Endothelial cell of umbilical vein (primary cell): ENCODE measurements at regions not wholly inside any gene's neighbourhood (a gene's known extent, or its start where the extent isn't known, plus 50 kb on each side); places are given as distances from the start of the nearest gene placed in this dataset.

Experiments used
- BruUV-seq: library from RNA; stranded (reverse); fragments of 400-500 nt; replicated peaks from 2 replicates; lab custom pipeline; 2021; lab: Mats Ljungman, UMichigan
- CTCF ChIA-PET: fragments of 300-600, 350-600 bp; sonication (Branson Sonifier 250); formaldehyde crosslinking; loops from one replicate; lab custom pipeline; 2021; ENCODE audit warnings: antibody characterized with exemption, inconsistent platforms; lab: Charles Lee
- POLR2A ChIA-PET: fragments of 300-600, 350-600 bp; sonication (Branson Sonifier 250); formaldehyde crosslinking; loops from one replicate; lab custom pipeline; 2021; ENCODE audit warnings: antibody characterized with exemption, inconsistent platforms; lab: Charles Lee
- DNase-seq: peaks from one replicate; pipeline ENCODE4 v3.0.0-alpha.2; 2011; ENCODE audit warnings: low read depth, low spot score
- FAIRE-seq: peaks from 2 replicates; lab custom pipeline; 2011; peaks lifted over from hg19 to GRCh38; lab: Jason Lieb, UNC
- H2AFZ ChIP-seq: 2 replicates; pipeline ENCODE4 v1.6.0; 2012; ENCODE audit warnings: low read depth, low read length, control low read depth, inconsistent platforms
- H3K27ac ChIP-seq: 2 replicates; pipeline ENCODE4 v1.5.1; 2011; ENCODE audit warnings: low read depth, mild to moderate bottlenecking, control low read depth, low read length, moderate library complexity; ENCODE audit not compliant: insufficient read depth
- H3K27me3 ChIP-seq, 2 experiments: 2 replicates each; pipeline versions ENCODE4 v1.6.0 to v1.6.1; 2011; ENCODE audit warnings: low read length in 2 of 2, mixed read lengths in 1 of 2; ENCODE audit not compliant: control insufficient read depth in 2 of 2, insufficient read depth in 2 of 2
- H3K36me3 ChIP-seq, 2 experiments: 2 replicates in 1 of 2; 3 replicates in 1 of 2; pipeline ENCODE4 v1.5.1; 2011; ENCODE audit warnings: low read length in 2 of 2, mild to moderate bottlenecking in 1 of 2, moderate library complexity in 1 of 2; ENCODE audit not compliant: control insufficient read depth in 2 of 2, insufficient read depth in 2 of 2; ENCODE audit errors: extremely low read depth in 1 of 2
- H3K4me1 ChIP-seq: 3 replicates; pipeline ENCODE4 v1.5.1; 2011; ENCODE audit warnings: mild to moderate bottlenecking, low read length; ENCODE audit not compliant: control insufficient read depth, insufficient read depth; ENCODE audit errors: extremely low read depth
- H3K4me2 ChIP-seq: 2 replicates; pipeline ENCODE4 v1.6.1; 2011; ENCODE audit warnings: low read length, control low read depth, mixed read lengths; ENCODE audit not compliant: insufficient read depth
- H3K4me3 ChIP-seq, 3 experiments: fragments of 200-600 bp in 1 of 3; sonication (generic), shearing (Covaris generic) in 1 of 3; replicated peaks in 1 of 3; 2 replicates each; pipeline ENCODE4 v1.5.1; 2011 to 2016; ENCODE audit warnings: control low read depth in 3 of 3, low read length in 3 of 3, mild to moderate bottlenecking in 2 of 3, inconsistent platforms in 1 of 3, low read depth in 1 of 3, moderate library complexity in 1 of 3; ENCODE audit not compliant: insufficient read depth in 1 of 3
- H3K79me2 ChIP-seq: 2 replicates; pipeline ENCODE4 v1.6.0; 2012; ENCODE audit warnings: low read length, inconsistent platforms; ENCODE audit not compliant: control insufficient read depth, insufficient read depth
- H3K9ac ChIP-seq: replicated peaks from 2 replicates; pipeline ENCODE3; 2011; ENCODE audit warnings: low read length, control low read depth; ENCODE audit not compliant: insufficient read depth; ENCODE audit errors: extremely low read depth
- H3K9me1 ChIP-seq: replicated peaks from 3 replicates; pipeline ENCODE4 v1.6.0; 2011; ENCODE audit warnings: mild to moderate bottlenecking, low read length; ENCODE audit not compliant: control insufficient read depth, insufficient read depth; ENCODE audit errors: extremely low read depth
- H3K9me3 ChIP-seq: replicated peaks from 2 replicates; pipeline ENCODE4 v1.5.1; 2012; ENCODE audit warnings: low read length, inconsistent platforms; ENCODE audit not compliant: control insufficient read depth, insufficient read depth
- H4K20me1 ChIP-seq: replicated peaks from 2 replicates; pipeline ENCODE3; 2011; ENCODE audit warnings: mild to moderate bottlenecking, low read length; ENCODE audit not compliant: control insufficient read depth, insufficient read depth; ENCODE audit errors: extremely low read depth
- CTCF ChIP-seq, 2 donors: IDR thresholded peaks; 1 replicate in 1 of 2; 2 replicates in 1 of 2; pipeline ENCODE4 v1.5.1; 2011; ENCODE audit warnings: low read length in 2 of 2, mild to moderate bottlenecking in 2 of 2, moderate library complexity in 2 of 2, control low read depth in 1 of 2, inconsistent platforms in 1 of 2, low read depth in 1 of 2; ENCODE audit not compliant: insufficient read depth in 1 of 2; ENCODE audit errors: extremely low read depth in 1 of 2
- EZH2 ChIP-seq: IDR thresholded peaks from 2 replicates; pipeline ENCODE4 v1.6.1; 2012; ENCODE audit warnings: borderline replicate concordance, low read depth, mild to moderate bottlenecking, moderate library complexity, low read length, inconsistent platforms; ENCODE audit not compliant: severe bottlenecking
- FOS ChIP-seq: IDR thresholded peaks from 2 replicates; pipeline ENCODE4 v1.6.1; 2011; ENCODE audit warnings: mild to moderate bottlenecking, low read length, moderate library complexity, borderline replicate concordance; ENCODE audit not compliant: insufficient read depth
- GATA2 ChIP-seq: IDR thresholded peaks from 2 replicates; pipeline ENCODE4 v1.7.0; 2011; ENCODE audit warnings: low read depth, mild to moderate bottlenecking, moderate library complexity, mixed read lengths, low read length; ENCODE audit not compliant: insufficient read length, insufficient read depth
- JUN ChIP-seq: IDR thresholded peaks from 2 replicates; pipeline ENCODE4 v1.6.1; 2011; ENCODE audit warnings: borderline replicate concordance, low read depth; ENCODE audit not compliant: insufficient read length, insufficient read depth
- MAX ChIP-seq: IDR thresholded peaks from 2 replicates; pipeline ENCODE4 v1.6.1; 2011; ENCODE audit not compliant: insufficient read depth, insufficient read length
- MYC ChIP-seq: IDR thresholded peaks from one replicate; pipeline ENCODE4 v1.6.1; 2011; ENCODE audit warnings: mild to moderate bottlenecking, low read depth, low read length
- POLR2A ChIP-seq: IDR thresholded peaks from 2 replicates; pipeline ENCODE4 v1.6.1; 2012; ENCODE audit warnings: low read depth, mild to moderate bottlenecking, control low read depth, low read length
- POLR2AphosphoS5 ChIP-seq: IDR thresholded peaks from 2 replicates; pipeline ENCODE4 v1.6.1; 2012; ENCODE audit warnings: low read depth, mild to moderate bottlenecking, control low read depth, low read length, moderate library complexity; ENCODE audit not compliant: insufficient read depth
- dilution Hi-C: fragments of 300-500 bp; cut with MboI; formaldehyde crosslinking; loops from one replicate; pipeline ENCODE4 v1.15.0; 2019; ENCODE audit warnings: low sequenced_read_pairs; ENCODE audit not compliant: extremely low pct_ligation_motif_present
- intact Hi-C: fragments of 100-400 bp; cut with micrococcal nuclease; formaldehyde crosslinking; loops from one replicate; pipeline ENCODE4 v1.10.0; 2022

- ChIA-PET CTCF (no interaction called here), POLR2A (no interaction called here)
- DNase-seq (no peak), FAIRE-seq (no peak)
- Histone ChIP-seq H3K36me3 (no peaks in the 10 kb centered on the region), H3K4me2 (no peak overlapping the region), H3K4me1 (no peaks in the 10 kb centered on the region), H3K27me3 (no peaks in the 10 kb centered on the region), H3K79me2 (no peaks in the 10 kb centered on the region), H4K20me1 (no peaks in the 10 kb centered on the region), H2AFZ (no peak overlapping the region), H3K27ac (no peak overlapping the region), H3K9me1 (no peaks in the 10 kb centered on the region), H3K9me3 (no peaks in the 10 kb centered on the region), H3K9ac (no peak overlapping the region), H3K4me3 (no peak overlapping the region)
- no TSS peak for BruUV-seq
- TF ChIP-seq GATA2, result no peak
- intact Hi-C loops, result no loop called here
- dilution Hi-C loops, result no loop called here
These were observed 340.5 kb upstream of the MAOA start for GRCh38 chrX:43315622-43316021.

GRCh38 chrX:43316146-43316545, 340.0 kb upstream of the MAOA start:
- Histone ChIP-seq H3K79me2 (no peaks in the 10 kb centered on the region), H3K4me2 (no peak overlapping the region), H3K4me1 (no peaks in the 10 kb centered on the region), H3K9me3 (no peaks in the 10 kb centered on the region), H2AFZ (no peak overlapping the region), H3K4me3 (no peak overlapping the region), H3K36me3 (no peaks in the 10 kb centered on the region), H3K9me1 (no peaks in the 10 kb centered on the region), H4K20me1 (no peaks in the 10 kb centered on the region), H3K9ac (no peak overlapping the region), H3K27me3 (no peaks in the 10 kb centered on the region), H3K27ac (no peak overlapping the region)
- ChIA-PET POLR2A (no interaction called here), CTCF (no interaction called here)
- dilution Hi-C loops (no loop called here), intact Hi-C loops (no loop called here)
- BruUV-seq, result no TSS peak
- TF ChIP-seq POLR2AphosphoS5 (no peak), EZH2 (no peak), MAX (no peak), CTCF (IDR thresholded peaks at IDR 0.05; ENCODE audit: extremely low read depth in 1 of 2, insufficient read depth in 1 of 2, low read depth in 1 of 2, low read length in 2 of 2) (no peak), GATA2 (no peak), MYC (no peak), FOS (no peak), JUN (no peak), POLR2A (no peak)
- FAIRE-seq, result no peak
- DNase-seq, result no peak
